NCI-H1436 (cell line): ENCODE measurements at regions not wholly inside any gene's neighbourhood (a gene's known extent, or its start where the extent isn't known, plus 50 kb on each side); places are given as distances from the start of the nearest gene placed in this dataset.

Experiments used
- DNase-seq: peaks from one replicate; lab custom pipeline; 2025; lab: John Stamatoyannopoulos, UW

- no peak for DNase-seq
These were observed 322.5 kb downstream of the HLX start for GRCh38 chr1:221201773-221202172.

GRCh38 chr1:221203224-221204054 lies 324.2 kb downstream of the HLX start:
- peak; percentile 82 for DNase-seq

GRCh38 chr1:221204055-221204833 lies 325.0 kb downstream of the HLX start:
- no peak for DNase-seq

GRCh38 chr1:221206076-221206475 lies 326.8 kb downstream of the HLX start:
- no peak for DNase-seq

GRCh38 chr1:221212926-221213325 lies 333.7 kb downstream of the HLX start:
- DNase-seq: no peak

- DNase-seq: no peak
These were observed 337.8 kb downstream of the HLX start for GRCh38 chr1:221217029-221217428.

GRCh38 chr1:221223281-221223680 lies 344.0 kb downstream of the HLX start:
- no peak for DNase-seq

- no peak for DNase-seq
These were observed 348.2 kb downstream of the HLX start for GRCh38 chr1:221227460-221227859.

GRCh38 chr1:221227872-221228337 lies 348.7 kb downstream of the HLX start:
- no peak for DNase-seq

- DNase-seq: no peak
These were observed 349.4 kb downstream of the HLX start for GRCh38 chr1:221228594-221228993.

- DNase-seq: no peak
These were observed 351.4 kb downstream of the HLX start for GRCh38 chr1:221230605-221231004.

GRCh38 chr1:221234791-221235190 lies 355.5 kb downstream of the HLX start:
- no peak for DNase-seq

GRCh38 chr1:221237587-221237986 lies 358.3 kb downstream of the HLX start:
- no peak for DNase-seq

GRCh38 chr1:221239181-221239580 lies 359.9 kb downstream of the HLX start:
- no peak for DNase-seq

GRCh38 chr1:221239792-221240191 lies 360.5 kb downstream of the HLX start:
- DNase-seq: no peak

GRCh38 chr1:221240690-221241089 lies 361.4 kb downstream of the HLX start:
- DNase-seq: no peak

- no peak for DNase-seq
These were observed 361.9 kb downstream of the HLX start for GRCh38 chr1:221241157-221241556.

GRCh38 chr1:221241592-221241991 lies 362.3 kb downstream of the HLX start:
- no peak for DNase-seq

GRCh38 chr1:221246067-221246466 lies 366.8 kb downstream of the HLX start:
- no peak for DNase-seq

GRCh38 chr1:221246628-221247415 lies 367.6 kb downstream of the HLX start:
- no peak for DNase-seq

GRCh38 chr1:221251580-221251979 lies 372.3 kb downstream of the HLX start:
- no peak for DNase-seq

- DNase-seq: no peak
These were observed 375.6 kb downstream of the HLX start for GRCh38 chr1:221254813-221255212.
